HepG2 (cell line): ENCODE measurements at regions not wholly inside any gene's neighbourhood (a gene's known extent, or its start where the extent isn't known, plus 50 kb on each side); places are given as distances from the start of the nearest gene placed in this dataset.

Experiments used
- ATAC-seq: fragments of 200-7000 bp; cut with Tn5 transposase; 3 replicates; pipeline ENCODE4 v1.9.1; 2020; ENCODE audit warnings: mild to moderate bottlenecking, moderate library complexity
- BruUV-seq: library from RNA; stranded (reverse); fragments of 400-500 nt; replicated peaks from 2 replicates; lab custom pipeline; 2021; lab: Mats Ljungman, UMichigan
- CTCF ChIA-PET: fragments of 300-600 bp; formaldehyde crosslinking; extraction: SDS; loops from one replicate; lab custom pipeline; 2021; ENCODE audit warnings: low total read pairs, inconsistent platforms, low intra/inter-chr PET ratio; lab: Yijun Ruan, JAX
- POLR2A ChIA-PET: fragments of 350-600 bp; sonication (Branson Sonifier 250); formaldehyde crosslinking; loops from one replicate; lab custom pipeline; 2020; ENCODE audit warnings: antibody characterized with exemption, inconsistent platforms; lab: Yijun Ruan, JAX
- DNase-seq: peaks from one replicate; pipeline ENCODE4 v3.0.0-alpha.2; 2015; ENCODE audit warnings: low spot score
- FAIRE-seq: peaks from 3 replicates; lab custom pipeline; 2011; peaks lifted over from hg19 to GRCh38; lab: Jason Lieb, UNC
- H2AFZ ChIP-seq: one replicate; pipeline ENCODE4 v1.6.1; 2011; ENCODE audit warnings: low read length, inconsistent platforms
- H3K27ac ChIP-seq: fragments of 300-600 bp; 3 replicates; pipeline ENCODE4 v1.8.0; 2011; ENCODE audit warnings: mixed run types, mild to moderate bottlenecking, mixed read lengths, low read length, inconsistent platforms; ENCODE audit not compliant: insufficient read depth; ENCODE audit errors: extremely low read length
- H3K27me3 ChIP-seq, 2 experiments: fragments of 200-600 bp in 1 of 2; 2 replicates in 1 of 2; 3 replicates in 1 of 2; pipeline versions ENCODE4 v1.6.0 to v1.8.0; 2011; ENCODE audit warnings: low read length in 2 of 2, mild to moderate bottlenecking in 2 of 2, moderate library complexity in 2 of 2, inconsistent platforms in 1 of 2; ENCODE audit not compliant: insufficient read depth in 2 of 2, control insufficient read depth in 1 of 2
- H3K36me3 ChIP-seq, 2 experiments: fragments of 200-600 bp in 1 of 2; replicated peaks in 1 of 2; 2 replicates in 1 of 2; 3 replicates in 1 of 2; pipeline versions ENCODE4 v1.5.1 to v1.8.0; 2011; ENCODE audit warnings: low read length in 2 of 2, inconsistent platforms in 1 of 2; ENCODE audit not compliant: insufficient read depth in 2 of 2, control insufficient read depth in 1 of 2
- H3K4me1 ChIP-seq: 2 replicates; pipeline ENCODE4 v1.5.1; 2012; ENCODE audit warnings: low read length, inconsistent platforms; ENCODE audit not compliant: insufficient read depth
- H3K4me2 ChIP-seq: 2 replicates; pipeline ENCODE4 v1.6.0; 2011; ENCODE audit warnings: low read depth, low read length, inconsistent platforms
- H3K4me3 ChIP-seq, 3 experiments: fragments of 200-600 bp in 1 of 3; sonication (generic), shearing (Covaris generic) in 1 of 3; replicated peaks in 1 of 3; 2 replicates each; pipeline ENCODE4 v1.5.1; 2011 to 2016; ENCODE audit warnings: low read length in 3 of 3, inconsistent platforms in 2 of 3, low read depth in 2 of 3, mild to moderate bottlenecking in 2 of 3, control low read depth in 1 of 3, mixed read lengths in 1 of 3; ENCODE audit not compliant: insufficient read depth in 1 of 3
- H3K79me2 ChIP-seq: one replicate; pipeline ENCODE4 v1.6.1; 2011; ENCODE audit warnings: low read length, inconsistent platforms; ENCODE audit not compliant: insufficient read depth
- H3K9ac ChIP-seq: 2 replicates; pipeline ENCODE4 v1.6.0; 2011; ENCODE audit warnings: mild to moderate bottlenecking, low read depth, low read length, inconsistent platforms; ENCODE audit not compliant: insufficient read depth
- H3K9me3 ChIP-seq: 2 replicates; pipeline ENCODE4 v1.5.1; 2012; ENCODE audit warnings: mild to moderate bottlenecking, low read length
- H4K20me1 ChIP-seq: 2 replicates; pipeline ENCODE4 v1.6.0; 2011; ENCODE audit warnings: inconsistent platforms, mild to moderate bottlenecking, low read length, moderate library complexity; ENCODE audit not compliant: insufficient read depth
- CBX1 ChIP-seq: IDR thresholded peaks from one replicate; pipeline ENCODE4 v1.6.1; 2016; ENCODE audit warnings: antibody characterized with exemption, low read depth
- GFI1 ChIP-seq: sonication (generic); formaldehyde crosslinking; IDR thresholded peaks from 2 replicates; pipeline ENCODE4 v1.5.0; 2020; ENCODE audit warnings: missing genetic modification reagents, mild to moderate bottlenecking, borderline replicate concordance
- NFATC3 ChIP-seq: sonication (generic); formaldehyde crosslinking; IDR thresholded peaks from 2 replicates; pipeline ENCODE4 v1.5.1; 2020; ENCODE audit warnings: mild to moderate bottlenecking, missing genetic modification reagents
- ZNF383 ChIP-seq: sonication (generic); formaldehyde crosslinking; IDR thresholded peaks from 2 replicates; pipeline ENCODE4 v1.4.0; 2020; ENCODE audit warnings: missing genetic modification reagents, mild to moderate bottlenecking, borderline replicate concordance
- ZNF431 ChIP-seq: sonication (generic); formaldehyde crosslinking; IDR thresholded peaks from 2 replicates; pipeline ENCODE4 v1.9.0; 2022; ENCODE audit warnings: missing genetic modification reagents, low read depth, mild to moderate bottlenecking, borderline replicate concordance
- ZNF713 ChIP-seq: sonication (generic); formaldehyde crosslinking; IDR thresholded peaks from 2 replicates; pipeline ENCODE4 v1.4.0; 2020; ENCODE audit warnings: mild to moderate bottlenecking, missing genetic modification reagents
- ZNF782 ChIP-seq: sonication (generic); formaldehyde crosslinking; IDR thresholded peaks from 2 replicates; pipeline ENCODE4 v1.4.0; 2020; ENCODE audit warnings: missing genetic modification reagents, mild to moderate bottlenecking, borderline replicate concordance
- WGBS: methylation state at CpG from one replicate; pipeline ENCODE4 v1.1.6; 2017; ENCODE audit warnings: low lambda C conversion rate; 5-methylcytosine and 5-hydroxymethylcytosine counted together
- in situ Hi-C: cut with HindIII; loops from 2 replicates; pipeline ENCODE4 v1.10.0; 2017; ENCODE audit warnings: low pct_unique_long_range_greater_than_20kb; ENCODE audit not compliant: extremely low pct_ligation_motif_present
- intact Hi-C: fragments of 100-400 bp; cut with micrococcal nuclease; formaldehyde crosslinking; loops from one replicate; pipeline ENCODE4 v1.10.0; 2022; ENCODE audit not compliant: unreplicated experiment
- TF ChIP-seq, protein P1 (sequence below): sonication (generic); formaldehyde crosslinking; IDR thresholded peaks from 2 replicates; pipeline ENCODE4 v1.4.0; 2020; ENCODE audit warnings: mild to moderate bottlenecking, missing genetic modification reagents
- TF ChIP-seq, protein P2 (sequence below): sonication (generic); formaldehyde crosslinking; IDR thresholded peaks from 2 replicates; pipeline ENCODE4 v1.4.0; 2020; ENCODE audit warnings: missing genetic modification reagents; ENCODE audit errors: not compliant biosample characterization
- TF ChIP-seq, protein P3 (sequence below): sonication (generic); formaldehyde crosslinking; conservative IDR thresholded peaks from 2 replicates; pipeline ENCODE4 v1.4.0; 2020; ENCODE audit warnings: missing genetic modification reagents
- TF ChIP-seq, protein P4 (sequence below), 2 experiments: fragments of 450-650 bp in 1 of 2; sonication (generic) in 1 of 2; formaldehyde crosslinking in 1 of 2; IDR thresholded peaks; 2 replicates each; pipeline versions ENCODE4 v1.6.1 to v1.8.0; 2016 to 2022; ENCODE audit warnings: antibody characterized with exemption in 1 of 2, mild to moderate bottlenecking in 1 of 2, missing genetic modification reagents in 1 of 2

DNA sequence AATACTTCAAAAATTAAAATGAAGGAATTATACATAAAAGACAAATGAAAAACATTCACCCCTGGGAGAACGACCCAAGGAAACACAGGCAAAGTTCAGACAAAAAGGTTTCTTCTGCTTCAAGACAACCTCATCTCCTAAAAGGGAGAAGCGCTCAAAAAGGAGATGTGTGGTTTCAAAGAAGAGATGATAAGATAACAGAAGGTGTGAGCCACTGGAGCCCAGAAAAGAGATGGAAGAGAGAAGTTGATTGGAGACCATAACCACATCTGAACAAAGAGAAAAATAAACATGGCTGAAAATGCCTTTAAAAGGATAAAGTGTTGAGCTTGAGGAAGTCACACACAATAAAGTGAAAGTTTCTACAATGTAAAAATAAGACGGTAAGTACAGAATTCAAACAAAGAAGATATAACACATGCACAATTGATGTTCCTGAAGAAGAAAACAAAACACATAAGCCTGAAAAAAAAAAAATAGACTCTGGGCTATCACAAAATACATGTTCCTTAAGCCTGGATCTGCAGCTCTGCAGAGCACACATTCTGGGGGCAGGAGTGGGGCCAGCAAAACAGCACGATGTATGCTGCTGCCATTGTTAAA, 51.6 kb upstream of the C14orf180 start:
- no TSS peak for BruUV-seq
- no peak overlapping the region for H2AFZ ChIP-seq
- H3K9me3 ChIP-seq: peaks cover 19% of the 10 kb centered on the region
- FAIRE-seq (no peak), ATAC-seq (no peak), DNase-seq (no peak)
- POLR2A ChIA-PET: no interaction called here
- 49% methylated on average over 4 of the region's 4 CpGs for WGBS
- H3K9ac ChIP-seq: no peak overlapping the region
- no peaks in the 10 kb centered on the region for H4K20me1 ChIP-seq
- H3K27ac ChIP-seq: no peak overlapping the region
- no peaks in the 10 kb centered on the region for H3K79me2 ChIP-seq
- H3K4me2 ChIP-seq: no peak overlapping the region
- intact Hi-C loops (no loop called here), in situ Hi-C loops (no loop called here)
- H3K4me3 ChIP-seq: no peak overlapping the region
- CTCF ChIA-PET: no interaction called here
- H3K27me3 ChIP-seq: peaks cover 0 to 13% of the 10 kb centered on the region in 2 experiments; a peak in 2 of 5 replicates
- H3K36me3 ChIP-seq: no peaks in the 10 kb centered on the region
- no peaks in the 10 kb centered on the region for H3K4me1 ChIP-seq
- TF ChIP-seq, protein P1, sequence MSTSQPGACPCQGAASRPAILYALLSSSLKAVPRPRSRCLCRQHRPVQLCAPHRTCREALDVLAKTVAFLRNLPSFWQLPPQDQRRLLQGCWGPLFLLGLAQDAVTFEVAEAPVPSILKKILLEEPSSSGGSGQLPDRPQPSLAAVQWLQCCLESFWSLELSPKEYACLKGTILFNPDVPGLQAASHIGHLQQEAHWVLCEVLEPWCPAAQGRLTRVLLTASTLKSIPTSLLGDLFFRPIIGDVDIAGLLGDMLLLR (CRISPR knock-in tag): no peak
- TF ChIP-seq, protein P2, sequence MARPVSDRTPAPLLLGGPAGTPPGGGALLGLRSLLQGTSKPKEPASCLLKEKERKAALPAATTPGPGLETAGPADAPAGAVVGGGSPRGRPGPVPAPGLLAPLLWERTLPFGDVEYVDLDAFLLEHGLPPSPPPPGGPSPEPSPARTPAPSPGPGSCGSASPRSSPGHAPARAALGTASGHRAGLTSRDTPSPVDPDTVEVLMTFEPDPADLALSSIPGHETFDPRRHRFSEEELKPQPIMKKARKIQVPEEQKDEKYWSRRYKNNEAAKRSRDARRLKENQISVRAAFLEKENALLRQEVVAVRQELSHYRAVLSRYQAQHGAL (CRISPR knock-in tag): no peak
- TF ChIP-seq ZNF431 (CRISPR knock-in tag): no peak
- TF ChIP-seq, protein P3, sequence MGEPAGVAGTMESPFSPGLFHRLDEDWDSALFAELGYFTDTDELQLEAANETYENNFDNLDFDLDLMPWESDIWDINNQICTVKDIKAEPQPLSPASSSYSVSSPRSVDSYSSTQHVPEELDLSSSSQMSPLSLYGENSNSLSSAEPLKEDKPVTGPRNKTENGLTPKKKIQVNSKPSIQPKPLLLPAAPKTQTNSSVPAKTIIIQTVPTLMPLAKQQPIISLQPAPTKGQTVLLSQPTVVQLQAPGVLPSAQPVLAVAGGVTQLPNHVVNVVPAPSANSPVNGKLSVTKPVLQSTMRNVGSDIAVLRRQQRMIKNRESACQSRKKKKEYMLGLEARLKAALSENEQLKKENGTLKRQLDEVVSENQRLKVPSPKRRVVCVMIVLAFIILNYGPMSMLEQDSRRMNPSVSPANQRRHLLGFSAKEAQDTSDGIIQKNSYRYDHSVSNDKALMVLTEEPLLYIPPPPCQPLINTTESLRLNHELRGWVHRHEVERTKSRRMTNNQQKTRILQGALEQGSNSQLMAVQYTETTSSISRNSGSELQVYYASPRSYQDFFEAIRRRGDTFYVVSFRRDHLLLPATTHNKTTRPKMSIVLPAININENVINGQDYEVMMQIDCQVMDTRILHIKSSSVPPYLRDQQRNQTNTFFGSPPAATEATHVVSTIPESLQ (CRISPR knock-in tag): no peak
- TF ChIP-seq CBX1: no peak
- TF ChIP-seq NFATC3 (CRISPR knock-in tag): no peak
- no peak for TF ChIP-seq ZNF383 (CRISPR knock-in tag)
- no peak for TF ChIP-seq ZNF782 (CRISPR knock-in tag)
- no peak for TF ChIP-seq GFI1 (CRISPR knock-in tag)
- TF ChIP-seq, protein P4, sequence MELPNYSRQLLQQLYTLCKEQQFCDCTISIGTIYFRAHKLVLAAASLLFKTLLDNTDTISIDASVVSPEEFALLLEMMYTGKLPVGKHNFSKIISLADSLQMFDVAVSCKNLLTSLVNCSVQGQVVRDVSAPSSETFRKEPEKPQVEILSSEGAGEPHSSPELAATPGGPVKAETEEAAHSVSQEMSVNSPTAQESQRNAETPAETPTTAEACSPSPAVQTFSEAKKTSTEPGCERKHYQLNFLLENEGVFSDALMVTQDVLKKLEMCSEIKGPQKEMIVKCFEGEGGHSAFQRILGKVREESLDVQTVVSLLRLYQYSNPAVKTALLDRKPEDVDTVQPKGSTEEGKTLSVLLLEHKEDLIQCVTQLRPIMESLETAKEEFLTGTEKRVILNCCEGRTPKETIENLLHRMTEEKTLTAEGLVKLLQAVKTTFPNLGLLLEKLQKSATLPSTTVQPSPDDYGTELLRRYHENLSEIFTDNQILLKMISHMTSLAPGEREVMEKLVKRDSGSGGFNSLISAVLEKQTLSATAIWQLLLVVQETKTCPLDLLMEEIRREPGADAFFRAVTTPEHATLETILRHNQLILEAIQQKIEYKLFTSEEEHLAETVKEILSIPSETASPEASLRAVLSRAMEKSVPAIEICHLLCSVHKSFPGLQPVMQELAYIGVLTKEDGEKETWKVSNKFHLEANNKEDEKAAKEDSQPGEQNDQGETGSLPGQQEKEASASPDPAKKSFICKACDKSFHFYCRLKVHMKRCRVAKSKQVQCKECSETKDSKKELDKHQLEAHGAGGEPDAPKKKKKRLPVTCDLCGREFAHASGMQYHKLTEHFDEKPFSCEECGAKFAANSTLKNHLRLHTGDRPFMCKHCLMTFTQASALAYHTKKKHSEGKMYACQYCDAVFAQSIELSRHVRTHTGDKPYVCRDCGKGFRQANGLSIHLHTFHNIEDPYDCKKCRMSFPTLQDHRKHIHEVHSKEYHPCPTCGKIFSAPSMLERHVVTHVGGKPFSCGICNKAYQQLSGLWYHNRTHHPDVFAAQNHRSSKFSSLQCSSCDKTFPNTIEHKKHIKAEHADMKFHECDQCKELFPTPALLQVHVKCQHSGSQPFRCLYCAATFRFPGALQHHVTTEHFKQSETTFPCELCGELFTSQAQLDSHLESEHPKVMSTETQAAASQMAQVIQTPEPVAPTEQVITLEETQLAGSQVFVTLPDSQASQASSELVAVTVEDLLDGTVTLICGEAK (IDR thresholded peaks at IDR 0.05): no peak
- TF ChIP-seq, protein P4 (CRISPR knock-in tag; IDR thresholded peaks at IDR 0.05): no peak
- TF ChIP-seq ZNF713 (CRISPR knock-in tag): no peak
